ENCODE measurements at regions not wholly inside any gene's neighbourhood (a gene's known extent, or its start where the extent isn't known, plus 50 kb on each side); places are given as distances from the start of the nearest gene placed in this dataset.

DNA sequence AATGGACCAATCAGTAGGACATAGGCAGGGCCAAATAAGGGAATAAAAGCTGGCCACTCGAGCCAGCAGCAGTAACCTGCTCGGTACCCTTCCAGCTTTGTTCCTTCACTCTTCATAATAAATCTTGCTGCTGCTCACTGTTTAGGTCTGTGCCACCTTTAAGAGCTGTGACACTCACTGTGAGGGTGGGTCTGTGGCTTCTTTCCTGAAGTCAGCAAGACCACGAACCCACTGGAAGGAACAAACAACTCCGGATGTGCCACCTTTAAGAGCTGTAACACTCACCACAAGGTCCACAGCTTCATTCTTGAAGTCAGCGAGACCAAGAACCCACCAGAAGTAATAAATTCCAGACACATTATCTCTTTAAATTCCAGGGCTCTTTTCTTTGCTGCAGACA lies 1922.3 kb upstream of the PCDH20 start (continued):
- TF ChIP-seq, protein P1, sequence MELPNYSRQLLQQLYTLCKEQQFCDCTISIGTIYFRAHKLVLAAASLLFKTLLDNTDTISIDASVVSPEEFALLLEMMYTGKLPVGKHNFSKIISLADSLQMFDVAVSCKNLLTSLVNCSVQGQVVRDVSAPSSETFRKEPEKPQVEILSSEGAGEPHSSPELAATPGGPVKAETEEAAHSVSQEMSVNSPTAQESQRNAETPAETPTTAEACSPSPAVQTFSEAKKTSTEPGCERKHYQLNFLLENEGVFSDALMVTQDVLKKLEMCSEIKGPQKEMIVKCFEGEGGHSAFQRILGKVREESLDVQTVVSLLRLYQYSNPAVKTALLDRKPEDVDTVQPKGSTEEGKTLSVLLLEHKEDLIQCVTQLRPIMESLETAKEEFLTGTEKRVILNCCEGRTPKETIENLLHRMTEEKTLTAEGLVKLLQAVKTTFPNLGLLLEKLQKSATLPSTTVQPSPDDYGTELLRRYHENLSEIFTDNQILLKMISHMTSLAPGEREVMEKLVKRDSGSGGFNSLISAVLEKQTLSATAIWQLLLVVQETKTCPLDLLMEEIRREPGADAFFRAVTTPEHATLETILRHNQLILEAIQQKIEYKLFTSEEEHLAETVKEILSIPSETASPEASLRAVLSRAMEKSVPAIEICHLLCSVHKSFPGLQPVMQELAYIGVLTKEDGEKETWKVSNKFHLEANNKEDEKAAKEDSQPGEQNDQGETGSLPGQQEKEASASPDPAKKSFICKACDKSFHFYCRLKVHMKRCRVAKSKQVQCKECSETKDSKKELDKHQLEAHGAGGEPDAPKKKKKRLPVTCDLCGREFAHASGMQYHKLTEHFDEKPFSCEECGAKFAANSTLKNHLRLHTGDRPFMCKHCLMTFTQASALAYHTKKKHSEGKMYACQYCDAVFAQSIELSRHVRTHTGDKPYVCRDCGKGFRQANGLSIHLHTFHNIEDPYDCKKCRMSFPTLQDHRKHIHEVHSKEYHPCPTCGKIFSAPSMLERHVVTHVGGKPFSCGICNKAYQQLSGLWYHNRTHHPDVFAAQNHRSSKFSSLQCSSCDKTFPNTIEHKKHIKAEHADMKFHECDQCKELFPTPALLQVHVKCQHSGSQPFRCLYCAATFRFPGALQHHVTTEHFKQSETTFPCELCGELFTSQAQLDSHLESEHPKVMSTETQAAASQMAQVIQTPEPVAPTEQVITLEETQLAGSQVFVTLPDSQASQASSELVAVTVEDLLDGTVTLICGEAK (IDR thresholded peaks at IDR 0.05; ENCODE audit: borderline replicate concordance), result no peak
- TF ChIP-seq LARP7 (IDR thresholded peaks at IDR 0.05) (no peak), POLR2AphosphoS2 (IDR thresholded peaks at IDR 0.05; ENCODE audit: low read depth, low read length) (no peak)
- TF ChIP-seq, protein P2, sequence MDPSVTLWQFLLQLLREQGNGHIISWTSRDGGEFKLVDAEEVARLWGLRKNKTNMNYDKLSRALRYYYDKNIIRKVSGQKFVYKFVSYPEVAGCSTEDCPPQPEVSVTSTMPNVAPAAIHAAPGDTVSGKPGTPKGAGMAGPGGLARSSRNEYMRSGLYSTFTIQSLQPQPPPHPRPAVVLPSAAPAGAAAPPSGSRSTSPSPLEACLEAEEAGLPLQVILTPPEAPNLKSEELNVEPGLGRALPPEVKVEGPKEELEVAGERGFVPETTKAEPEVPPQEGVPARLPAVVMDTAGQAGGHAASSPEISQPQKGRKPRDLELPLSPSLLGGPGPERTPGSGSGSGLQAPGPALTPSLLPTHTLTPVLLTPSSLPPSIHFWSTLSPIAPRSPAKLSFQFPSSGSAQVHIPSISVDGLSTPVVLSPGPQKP (IDR thresholded peaks at IDR 0.05; ENCODE audit: low read depth, low read length), result no peak

GRCh38 chr13:63337041-63337440 lies 1921.4 kb upstream of the PCDH20 start:
- Histone ChIP-seq H4K20me1 (ENCODE audit: control insufficient read depth, insufficient read depth) (no peaks in the 10 kb centered on the region), H3K9me3 (replicated peaks; ENCODE audit: control insufficient read depth, insufficient read depth, low read length) (no peaks in the 10 kb centered on the region), H3K4me3 (no peak overlapping the region), H3K4me1 (ENCODE audit: control insufficient read depth, insufficient read depth, low read length) (no peaks in the 10 kb centered on the region), H3K36me3 (ENCODE audit: control insufficient read depth in 2 of 2, insufficient read depth in 2 of 2, low read length in 1 of 2) (no peaks in the 10 kb centered on the region), H2AFZ (ENCODE audit: control insufficient read depth, low read depth, low read length) (no peak overlapping the region), H3K9ac (ENCODE audit: control insufficient read depth, insufficient read depth, low read length) (no peak overlapping the region), H3K79me2 (ENCODE audit: control insufficient read depth, insufficient read depth, low read length) (no peaks in the 10 kb centered on the region), H3K27ac (ENCODE audit: control insufficient read depth, insufficient read depth) (no peak overlapping the region), H3K27me3 (replicated peaks in 1 of 2; ENCODE audit: control insufficient read depth in 2 of 2, insufficient read depth in 2 of 2, low read length in 1 of 2) (no peaks in the 10 kb centered on the region), H3K4me2 (ENCODE audit: control insufficient read depth, insufficient read depth) (no peak overlapping the region)
- in situ Hi-C loops (cut with MboI) (no loop called here), intact Hi-C loops (cut with micrococcal nuclease; ENCODE audit: unreplicated experiment) (no loop called here)
- FAIRE-seq (no peak), ATAC-seq (no peak), DNase-seq (ENCODE audit: low read depth, low spot score) (no peak)
- SMC1A ChIA-PET (ENCODE audit: uncharacterized antibody, unreplicated experiment), result no interaction called here
- WGBS (ENCODE audit: insufficient coverage, insufficient replicate concordance, low lambda C conversion rate, missing lambda C conversion rate), result 13% methylated on average over 4 of the region's 4 CpGs
- TF ChIP-seq SMAD1 (IDR thresholded peaks at IDR 0.05; ENCODE audit: low read depth, partially characterized antibody), result no peak
- POLR2A ChIA-PET, result no interaction called here
- CTCF ChIA-PET, result interaction anchor here (0.6 kb wide), 1 partner anchor 25 kb away, joined by 3 read pairs; no protein-coding TSS in a partner anchor
- RAD21 ChIA-PET (ENCODE audit: unreplicated experiment), result no interaction called here
- no TSS peak for BruUV-seq (replicated peaks)
